ENCODE measurements at regions not wholly inside any gene's neighbourhood (a gene's known extent, or its start where the extent isn't known, plus 50 kb on each side); places are given as distances from the start of the nearest gene placed in this dataset.

- no peaks in the 10 kb centered on the region for H3K79me2 ChIP-seq (ENCODE audit: insufficient read depth, low read length)
- TF ChIP-seq EZH2phosphoT487 (IDR thresholded peaks at IDR 0.05; ENCODE audit: borderline replicate concordance) (no peak), CTCF (conservative IDR thresholded peaks at IDR 0.05; ENCODE audit: low read length) (no peak)
- H3K9ac ChIP-seq (ENCODE audit: low read depth, low read length, poor library complexity, severe bottlenecking) = no peak overlapping the region
- no peaks in the 10 kb centered on the region for H3K9me2 ChIP-seq (replicated peaks; ENCODE audit: low read depth, low read length)
- H3K4me2 ChIP-seq (ENCODE audit: low read depth, low read length, poor library complexity, severe bottlenecking) = no peak overlapping the region
- no peak overlapping the region for H2AFZ ChIP-seq (ENCODE audit: low read length)
- no peaks in the 10 kb centered on the region for H3K36me3 ChIP-seq (ENCODE audit: insufficient read depth, low read length)
- H3K9me3 ChIP-seq (ENCODE audit: insufficient read depth, low read depth, low read length) = no peaks in the 10 kb centered on the region; the same call in 1 of the 2 replicates
- no peaks in the 10 kb centered on the region for H4K20me1 ChIP-seq (ENCODE audit: insufficient read depth, low read length, poor library complexity, severe bottlenecking)
- no peaks in the 10 kb centered on the region for H3K27me3 ChIP-seq (ENCODE audit: insufficient read depth, low read length, poor library complexity, severe bottlenecking)
- no peak overlapping the region for H3K4me3 ChIP-seq (ENCODE audit: low read length, poor library complexity, severe bottlenecking)
- no peaks in the 10 kb centered on the region for H3F3A ChIP-seq (ENCODE audit: low read depth)
- H3K4me1 ChIP-seq (ENCODE audit: insufficient read depth, low read length, poor library complexity, severe bottlenecking) = no peaks in the 10 kb centered on the region
Measured at GRCh38 chr13:34708566-34709313, 233.3 kb upstream of the NBEA start.

- H3K4me1 ChIP-seq (ENCODE audit: insufficient read depth, low read length, poor library complexity, severe bottlenecking) = no peaks in the 10 kb centered on the region
- H2AFZ ChIP-seq (ENCODE audit: low read length) = no peak overlapping the region
- H3K9me2 ChIP-seq (replicated peaks; ENCODE audit: low read depth, low read length) = no peaks in the 10 kb centered on the region
- TF ChIP-seq CTCF (conservative IDR thresholded peaks at IDR 0.05; ENCODE audit: low read length) = no peak
- no peaks in the 10 kb centered on the region for H3K27me3 ChIP-seq (ENCODE audit: insufficient read depth, low read length, poor library complexity, severe bottlenecking)
- no peaks in the 10 kb centered on the region for H3K36me3 ChIP-seq (ENCODE audit: insufficient read depth, low read length)
- H3K79me2 ChIP-seq (ENCODE audit: insufficient read depth, low read length) = no peaks in the 10 kb centered on the region
- peaks cover 6% of the 10 kb centered on the region; the same call in 1 of the 2 replicates for H3K9me3 ChIP-seq (ENCODE audit: insufficient read depth, low read depth, low read length)
- no peak overlapping the region for H3K4me3 ChIP-seq (ENCODE audit: low read length, poor library complexity, severe bottlenecking)
- no peaks in the 10 kb centered on the region for H4K20me1 ChIP-seq (ENCODE audit: insufficient read depth, low read length, poor library complexity, severe bottlenecking)
- no peak overlapping the region for H3K9ac ChIP-seq (ENCODE audit: low read depth, low read length, poor library complexity, severe bottlenecking)
- no peak overlapping the region for H3K4me2 ChIP-seq (ENCODE audit: low read depth, low read length, poor library complexity, severe bottlenecking)
- H3F3A ChIP-seq (ENCODE audit: low read depth) = no peaks in the 10 kb centered on the region
Measured at GRCh38 chr13:34719060-34719875, 222.8 kb upstream of the NBEA start.

GRCh38 chr13:34720618-34721017 is 221.5 kb upstream of the NBEA start:
- Histone ChIP-seq H3K36me3 (ENCODE audit: insufficient read depth, low read length) (no peaks in the 10 kb centered on the region), H3F3A (ENCODE audit: low read depth) (no peaks in the 10 kb centered on the region), H3K4me3 (ENCODE audit: low read length, poor library complexity, severe bottlenecking) (no peak overlapping the region), H2AFZ (ENCODE audit: low read length) (no peak overlapping the region), H3K9me3 (ENCODE audit: insufficient read depth, low read depth, low read length) (0 out of 2 replicates have a peak, but pooled peaks cover 3% of the 10 kb centered on the region), H3K9me2 (replicated peaks; ENCODE audit: low read depth, low read length) (no peaks in the 10 kb centered on the region), H3K27me3 (ENCODE audit: insufficient read depth, low read length, poor library complexity, severe bottlenecking) (no peaks in the 10 kb centered on the region), H3K9ac (ENCODE audit: low read depth, low read length, poor library complexity, severe bottlenecking) (no peak overlapping the region), H3K4me2 (ENCODE audit: low read depth, low read length, poor library complexity, severe bottlenecking) (no peak overlapping the region), H3K4me1 (ENCODE audit: insufficient read depth, low read length, poor library complexity, severe bottlenecking) (no peaks in the 10 kb centered on the region), H3K79me2 (ENCODE audit: insufficient read depth, low read length) (no peaks in the 10 kb centered on the region), H4K20me1 (ENCODE audit: insufficient read depth, low read length, poor library complexity, severe bottlenecking) (no peaks in the 10 kb centered on the region)
- TF ChIP-seq CTCF (conservative IDR thresholded peaks at IDR 0.05; ENCODE audit: low read length) (no peak), EZH2phosphoT487 (IDR thresholded peaks at IDR 0.05; ENCODE audit: borderline replicate concordance) (no peak)
